Hypothalamus (tissue), 51 donors: ENCODE measurements at regions not wholly inside any gene's neighbourhood (a gene's known extent, or its start where the extent isn't known, plus 50 kb on each side); places are given as distances from the start of the nearest gene placed in this dataset.
"Not testable (repeated sequence)": the region's sequence is repeated elsewhere in the genome, so short reads cannot be mapped to it uniquely, and the experiment has no call there.

ENCODE experiments used
- DNase-seq, 51 donors: peaks; one replicate each; lab custom pipeline; 2025; lab: John Stamatoyannopoulos, UW

DNA sequence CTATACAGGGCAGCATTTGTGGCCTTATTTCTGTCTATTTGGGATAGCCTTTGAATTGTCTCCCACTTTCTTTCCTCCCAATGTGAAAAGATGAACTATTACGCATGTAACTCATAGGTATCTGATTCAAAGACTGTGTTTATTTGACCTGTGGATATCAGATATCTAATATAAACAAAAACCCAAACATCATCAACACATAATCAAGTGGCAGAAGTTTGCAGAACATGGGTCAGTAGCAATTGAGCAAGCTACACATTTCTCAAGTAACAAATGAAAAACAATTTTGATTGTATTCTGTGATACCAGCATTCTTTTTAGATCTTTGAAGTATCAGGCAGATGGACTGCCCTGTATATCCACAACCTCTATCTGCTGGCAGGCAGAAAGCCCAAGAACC, 490.5 kb upstream of the ADGRL2 start:
- no peak for DNase-seq

DNA sequence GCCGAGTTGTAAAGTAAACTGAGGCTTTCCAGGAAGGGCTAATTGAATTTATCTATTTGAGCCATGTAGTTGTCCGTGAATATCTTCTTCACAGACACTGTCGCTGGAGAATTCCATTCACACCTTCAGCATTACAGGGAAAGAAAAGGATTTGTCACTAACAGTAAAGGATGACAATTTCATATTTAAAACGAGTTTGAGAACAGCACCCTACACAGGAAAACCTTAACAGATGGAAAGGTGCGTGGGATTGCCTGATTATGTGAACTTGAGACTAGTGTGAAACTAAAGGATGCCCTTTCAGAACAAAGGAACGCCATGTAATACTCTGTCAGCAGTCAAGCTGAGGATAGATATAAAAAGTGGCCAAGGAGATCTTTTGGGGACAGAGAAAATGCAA, 492.5 kb upstream of the ADGRL2 start:
- DNase-seq: no peak

DNA sequence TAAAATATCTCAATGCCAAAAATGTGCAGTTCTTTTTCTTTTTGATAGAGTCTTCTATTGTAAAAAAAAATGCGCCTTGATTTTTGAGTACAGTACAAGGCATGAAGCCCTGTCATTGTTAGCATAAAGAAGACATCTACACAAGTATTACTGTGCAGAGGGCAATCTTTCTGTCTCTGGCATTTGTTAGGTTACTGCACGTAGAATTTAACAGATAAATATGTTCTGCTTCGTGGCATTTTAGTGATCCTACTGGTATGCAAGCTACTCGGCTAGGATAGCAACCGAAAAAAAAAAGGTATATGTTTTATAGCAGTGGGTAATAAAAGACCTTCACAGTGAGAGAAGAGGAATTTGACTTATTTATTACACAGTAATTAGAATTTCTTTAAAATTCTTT, 492.9 kb upstream of the ADGRL2 start:
- no peak for DNase-seq

DNA sequence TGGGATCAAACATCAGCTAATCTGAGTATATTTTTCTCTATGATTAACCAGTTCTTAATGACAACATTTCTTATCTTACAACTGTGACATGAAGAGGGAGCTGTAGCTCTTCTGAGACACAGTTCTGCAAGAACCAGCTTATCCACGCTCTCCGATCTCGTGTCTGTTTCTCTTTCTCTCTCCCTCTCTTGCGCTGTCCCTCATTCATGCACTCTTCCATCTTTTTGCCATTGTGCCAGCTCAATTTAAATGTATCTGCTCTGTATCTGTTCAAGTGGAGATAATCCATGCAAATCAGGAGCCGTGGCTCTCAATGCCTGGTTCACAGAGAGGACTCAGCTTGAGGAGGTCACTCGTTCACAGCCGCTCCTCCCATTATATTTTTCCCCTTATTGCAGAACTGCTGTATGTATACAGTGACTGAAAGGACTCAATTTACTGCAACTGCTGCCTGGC, 494.7 kb upstream of the ADGRL2 start:
- DNase-seq: peak in 13 of 51 donors; percentile 1 to 48 (median 5)

DNA sequence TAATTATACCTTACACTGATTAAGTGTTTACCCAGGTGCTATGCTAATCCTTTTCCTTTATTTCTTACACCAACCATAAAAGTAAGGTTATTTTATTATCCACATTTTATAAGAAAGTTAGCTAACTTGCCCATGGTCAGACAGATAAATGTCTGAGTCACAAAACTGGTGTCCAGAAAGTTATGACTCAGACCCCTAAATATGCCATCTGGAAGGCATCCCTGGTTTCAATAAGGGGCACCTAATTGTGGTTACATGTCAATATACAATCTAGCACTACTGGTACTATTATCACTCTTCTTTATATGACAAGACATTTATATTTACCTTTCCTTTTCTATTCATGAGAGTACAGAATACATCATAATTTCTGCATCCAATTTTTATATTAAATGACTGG, 496.5 kb upstream of the ADGRL2 start:
- no peak for DNase-seq

DNA sequence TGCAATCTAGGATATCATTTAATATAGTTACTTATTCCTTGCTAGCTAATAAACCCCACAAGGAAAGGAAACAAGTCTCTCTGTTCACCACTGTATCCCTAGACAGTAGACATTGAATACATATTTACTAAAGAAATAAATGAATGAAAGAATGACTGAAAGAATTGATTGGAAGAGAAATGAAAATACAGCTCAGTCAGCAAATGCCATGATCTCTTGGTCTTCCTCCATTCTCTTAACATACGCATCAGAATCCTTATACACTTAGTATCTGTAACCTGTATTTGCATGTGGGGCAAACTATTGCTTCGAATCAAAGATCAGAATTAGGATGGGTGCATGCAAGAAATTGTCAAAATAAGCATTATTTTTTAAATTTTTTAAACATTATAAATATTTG, 500.8 kb upstream of the ADGRL2 start:
- no peak for DNase-seq

DNA sequence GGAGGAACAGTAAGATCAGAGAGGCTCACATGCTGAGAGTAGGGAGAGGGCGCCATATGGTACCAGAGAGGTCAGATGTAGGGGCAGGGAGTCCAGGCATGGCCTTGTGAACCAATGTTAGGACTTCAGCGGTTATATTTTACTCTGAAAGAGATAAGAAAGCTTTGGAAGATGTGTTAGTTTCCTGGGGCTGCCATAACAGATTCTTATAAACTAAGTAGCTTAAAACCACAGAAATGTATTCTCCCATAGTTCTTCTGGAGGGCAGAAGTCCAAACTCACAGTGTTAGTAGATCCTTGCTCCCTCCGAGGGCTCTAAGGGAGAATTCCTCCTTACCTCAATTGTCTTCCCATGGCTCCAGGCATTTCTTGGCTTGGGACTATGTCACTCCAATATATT, 502.5 kb upstream of the ADGRL2 start:
- DNase-seq: no peak

DNA sequence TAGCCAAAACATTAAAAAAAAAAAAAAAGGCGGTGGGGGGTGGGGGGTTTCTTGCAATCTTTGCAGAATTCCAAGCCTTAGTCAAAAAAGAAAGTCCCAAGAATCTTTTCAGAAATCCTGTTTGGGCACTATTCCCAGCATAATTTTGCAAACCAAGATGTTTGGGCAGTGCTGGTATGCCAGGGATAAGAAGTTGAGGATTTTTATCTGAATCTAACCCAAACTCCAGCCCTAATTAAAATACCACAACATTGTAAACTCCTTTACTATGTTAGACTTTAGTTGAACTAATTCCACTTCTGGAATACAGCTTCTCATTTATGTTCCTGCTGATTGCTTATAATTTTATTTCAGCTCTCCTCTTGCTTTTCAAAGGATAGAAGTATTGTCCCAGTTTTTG, 504.1 kb upstream of the ADGRL2 start:
- no peak for DNase-seq

DNA sequence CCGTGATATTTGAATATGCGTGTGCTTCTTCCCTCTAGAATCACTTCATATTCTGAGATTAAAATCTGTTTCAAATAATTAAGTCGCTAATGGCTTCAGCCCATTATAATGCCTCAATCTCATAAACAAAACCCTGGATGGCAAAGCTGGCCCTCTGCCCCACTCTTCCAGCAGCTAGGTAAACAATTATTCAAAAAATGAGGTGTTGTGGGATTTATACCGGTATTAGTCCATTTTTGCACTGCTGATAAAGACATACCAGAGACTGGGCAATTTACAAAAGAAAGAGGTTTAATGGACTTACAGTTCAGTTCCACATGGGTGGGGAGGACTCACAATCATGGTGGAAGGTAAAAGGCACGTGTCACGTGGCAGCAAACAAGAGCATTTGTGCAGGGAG, 510.4 kb upstream of the ADGRL2 start:
- DNase-seq: no peak

DNA sequence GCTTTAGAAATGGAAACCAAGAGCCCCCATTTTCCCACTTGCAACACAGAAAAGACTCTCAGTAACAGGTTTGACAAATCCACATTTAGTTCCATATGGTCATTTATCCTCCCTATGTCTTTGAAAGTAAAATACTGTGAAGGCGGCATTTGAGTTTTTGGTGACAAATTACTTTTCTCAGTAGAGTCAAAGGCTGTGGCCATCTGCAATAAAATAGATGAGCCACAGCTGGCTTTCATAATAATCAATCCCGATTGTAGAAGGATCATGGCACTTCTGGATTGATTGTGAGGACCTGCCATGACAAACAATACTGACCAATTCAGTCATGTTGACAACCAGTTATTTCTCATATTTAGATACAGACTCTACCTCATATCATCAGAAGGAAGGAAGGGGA, 512.0 kb upstream of the ADGRL2 start:
- DNase-seq: no peak

DNA sequence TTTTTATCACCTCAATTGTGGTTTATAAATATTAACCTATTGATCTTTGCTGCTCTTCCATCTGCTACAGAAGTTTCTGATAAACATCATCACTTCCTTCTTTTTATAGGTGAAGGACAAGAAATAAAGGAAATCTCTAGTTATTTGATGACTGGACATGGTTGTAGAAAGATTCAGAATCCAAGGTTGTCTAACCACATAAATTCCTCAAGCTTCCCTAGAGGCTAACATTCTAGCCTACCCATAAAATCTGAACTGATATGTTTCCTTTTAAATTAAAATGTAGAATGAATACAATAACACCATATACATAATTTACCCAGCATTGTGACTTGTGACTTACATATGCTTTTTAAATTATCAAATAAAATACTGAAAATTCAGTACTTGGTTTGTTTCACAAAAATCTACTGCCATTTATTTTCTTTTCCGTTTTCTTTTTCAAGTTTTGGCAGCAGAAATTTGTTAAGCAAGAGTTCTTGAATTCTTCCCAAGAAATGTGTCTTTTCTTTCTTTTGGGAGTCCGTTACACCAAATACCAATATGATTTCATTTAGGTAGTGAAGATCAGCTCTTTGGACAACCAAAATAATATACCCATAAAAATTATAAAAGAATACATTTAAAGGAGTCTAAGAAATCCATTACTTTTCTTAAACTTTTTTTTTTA, 513.2 kb upstream of the ADGRL2 start:
- DNase-seq: no peak

DNA sequence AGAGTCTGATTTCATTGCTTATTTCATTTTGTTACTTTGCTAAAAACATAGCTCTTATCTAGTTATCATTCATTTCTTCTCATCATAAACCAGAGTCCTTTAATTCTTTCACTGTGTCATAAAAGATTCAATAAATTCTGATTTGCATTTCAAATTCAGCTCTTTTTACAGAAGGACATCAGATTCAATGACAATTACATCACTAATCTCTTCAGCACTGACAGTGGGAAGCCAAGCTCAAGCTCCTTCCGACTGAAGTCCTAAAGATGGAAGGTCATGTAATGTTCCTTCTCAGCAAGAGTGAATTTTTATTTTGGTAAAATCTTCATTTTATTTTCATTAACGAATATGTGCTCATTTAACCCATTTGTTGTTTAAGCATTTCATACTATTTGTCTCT, 530.7 kb upstream of the ADGRL2 start:
- DNase-seq: no peak

DNA sequence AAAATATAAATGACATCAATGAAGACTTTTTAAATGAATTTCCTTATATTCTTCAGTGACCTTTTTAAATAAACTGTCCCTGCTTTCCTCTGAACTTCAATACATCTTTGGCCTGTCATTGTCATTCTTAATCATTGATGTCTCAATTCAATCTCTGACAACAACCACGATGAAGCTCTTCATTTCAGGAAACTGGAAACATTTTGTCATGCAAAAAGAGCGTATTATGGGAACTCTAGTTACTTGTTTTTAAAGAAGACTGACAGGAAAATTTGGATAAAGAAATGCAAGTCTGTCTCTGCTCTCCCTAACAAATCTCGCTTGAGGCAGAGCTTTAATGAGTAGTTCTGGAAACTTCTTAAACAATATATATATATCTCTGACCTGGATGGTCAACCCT, 535.8 kb upstream of the ADGRL2 start:
- no peak for DNase-seq

DNA sequence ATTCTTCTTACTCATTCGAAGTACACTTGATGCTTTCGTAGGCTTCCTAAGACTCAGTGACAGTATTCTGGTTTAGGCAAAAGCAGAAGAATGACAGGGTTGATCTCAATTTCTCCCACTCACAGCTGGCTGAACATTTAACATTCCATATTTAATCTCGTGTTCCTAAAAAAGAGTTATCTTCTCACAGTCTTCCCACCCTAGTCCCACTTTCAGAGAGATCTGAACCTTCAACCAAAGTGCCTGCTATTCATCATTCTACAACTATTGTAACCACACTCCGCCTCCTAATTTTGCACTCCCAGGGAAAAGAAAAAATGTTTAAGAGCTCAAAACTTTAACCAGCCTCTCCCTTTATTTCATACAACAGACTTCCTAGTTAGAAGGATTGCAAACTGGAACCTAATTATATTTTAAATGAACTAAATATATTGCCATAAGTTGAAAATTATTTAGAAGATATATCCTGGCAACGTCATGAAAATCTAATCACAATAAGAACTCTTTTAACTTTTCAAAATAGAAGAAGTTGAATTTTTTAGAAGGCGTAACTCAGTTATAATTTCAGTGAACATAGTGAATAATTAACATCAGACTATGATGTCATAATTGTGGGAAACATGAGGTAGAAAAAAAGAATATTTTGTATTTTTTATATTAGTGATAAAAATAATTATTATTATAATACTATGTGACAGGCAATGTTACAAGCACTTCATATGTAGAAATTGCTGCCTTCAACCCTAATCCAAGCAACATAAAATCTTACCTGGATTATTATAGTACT, 540.9 kb upstream of the ADGRL2 start:
- no peak for DNase-seq

DNA sequence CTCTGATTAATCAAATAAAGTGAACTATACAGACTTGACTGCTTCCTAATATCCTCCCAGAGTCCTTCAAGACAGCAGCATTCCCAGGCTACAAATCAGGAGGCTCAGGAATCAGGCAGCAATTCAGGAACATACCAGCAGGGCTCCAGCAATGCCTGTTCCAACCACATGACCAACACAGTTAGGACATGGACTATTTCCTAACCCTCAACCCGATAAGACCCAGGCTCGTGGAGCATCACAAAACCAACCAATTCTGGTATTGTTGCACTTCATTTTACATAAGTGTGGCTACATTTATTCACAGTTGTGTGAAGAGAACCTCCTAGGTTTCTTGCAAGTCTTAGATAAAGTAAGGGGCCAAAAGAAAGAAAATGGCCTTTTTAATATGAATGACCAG, 546.2 kb upstream of the ADGRL2 start:
- DNase-seq: no peak

DNA sequence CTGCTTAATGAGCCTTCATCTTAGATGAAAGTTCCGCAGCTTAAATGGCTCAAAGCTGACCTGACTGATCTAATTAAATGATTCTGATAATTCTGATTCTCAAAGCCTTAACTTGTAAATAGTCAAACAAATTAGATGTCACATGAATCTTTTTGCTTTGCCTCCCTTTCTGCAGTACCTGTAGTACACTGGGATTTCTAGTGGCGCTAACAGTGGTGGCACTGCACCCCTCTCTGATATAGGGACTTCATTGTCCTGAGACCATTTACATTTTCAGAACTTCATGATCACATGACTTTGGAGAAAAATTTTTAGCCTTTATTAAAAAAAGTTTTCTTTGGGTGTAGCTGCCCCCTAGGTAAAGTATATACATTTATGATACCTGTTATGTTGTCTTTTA, 546.7 kb upstream of the ADGRL2 start:
- no peak for DNase-seq

DNA sequence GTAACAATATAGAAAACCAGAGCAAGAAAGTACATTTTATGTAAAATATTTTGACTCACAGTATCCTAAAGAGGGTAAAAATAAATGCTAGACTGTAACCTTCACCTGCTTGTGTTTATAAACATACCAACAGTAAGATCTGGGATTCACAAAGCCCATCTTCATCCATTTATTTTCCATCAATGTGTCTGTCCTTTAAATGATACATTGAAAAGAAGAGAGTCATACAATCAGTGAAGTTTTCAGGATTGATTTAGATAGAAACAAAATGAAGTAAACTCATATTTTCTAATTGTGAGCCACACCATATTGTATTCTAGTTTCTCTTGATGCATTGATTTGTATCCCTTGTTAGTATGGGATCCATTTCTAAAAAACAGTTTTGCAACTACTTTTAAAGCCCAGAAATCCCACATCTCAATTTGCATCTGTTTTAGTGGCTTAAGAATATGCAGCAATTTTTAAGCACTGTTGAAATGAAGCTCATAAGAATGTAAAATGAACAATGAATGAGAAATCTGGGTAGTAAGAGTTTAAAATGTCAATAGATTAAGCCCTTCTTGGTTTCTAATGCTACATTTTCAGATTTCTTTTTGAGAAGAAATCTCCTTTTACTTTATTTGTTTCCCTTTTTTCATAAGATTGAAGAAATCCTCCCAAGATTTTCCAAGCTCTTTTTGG, 548.1 kb upstream of the ADGRL2 start:
- DNase-seq: no peak

DNA sequence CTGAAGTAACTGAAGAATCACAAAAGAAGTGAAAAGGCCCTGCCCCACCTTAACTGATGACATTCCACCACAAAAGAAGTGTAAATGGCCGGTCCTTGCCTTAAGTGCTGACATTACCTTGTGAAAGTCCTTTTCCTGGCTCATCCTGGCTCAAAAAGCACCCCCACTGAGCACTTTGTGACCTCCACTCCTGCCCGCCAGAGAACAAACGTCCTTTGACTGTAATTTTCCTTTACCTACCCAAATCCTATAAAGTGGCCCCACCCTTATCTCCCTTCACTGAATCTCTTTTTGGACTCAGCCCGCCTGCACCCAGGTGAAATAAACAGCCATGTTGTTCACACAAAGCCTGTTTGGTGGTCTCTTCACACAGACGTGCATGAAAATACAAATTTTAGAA, 549.9 kb upstream of the ADGRL2 start:
- not testable (repeated sequence) for DNase-seq

DNA sequence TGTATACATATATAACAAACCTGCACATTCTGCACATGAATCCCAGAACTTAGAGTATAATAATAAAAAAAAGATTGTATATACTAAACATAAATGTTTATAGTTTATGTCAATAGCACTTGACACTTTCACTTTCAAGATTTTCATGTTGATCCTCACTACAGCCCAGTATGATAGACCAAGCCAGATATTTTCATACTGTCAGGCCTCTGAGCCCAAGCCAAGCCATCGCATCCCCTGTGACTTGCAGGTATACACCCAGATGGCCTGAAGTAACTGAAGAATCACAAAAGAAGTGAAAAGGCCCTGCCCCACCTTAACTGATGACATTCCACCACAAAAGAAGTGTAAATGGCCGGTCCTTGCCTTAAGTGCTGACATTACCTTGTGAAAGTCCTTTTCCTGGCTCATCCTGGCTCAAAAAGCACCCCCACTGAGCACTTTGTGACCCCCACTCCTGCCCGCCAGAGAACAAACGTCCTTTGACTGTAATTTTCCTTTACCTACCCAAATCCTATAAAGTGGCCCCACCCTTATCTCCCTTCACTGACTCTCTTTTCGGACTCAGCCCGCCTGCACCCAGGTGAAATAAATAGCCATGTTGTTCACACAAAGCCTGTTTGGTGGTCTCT, 555.5 kb upstream of the ADGRL2 start:
- DNase-seq: not testable (repeated sequence)

DNA sequence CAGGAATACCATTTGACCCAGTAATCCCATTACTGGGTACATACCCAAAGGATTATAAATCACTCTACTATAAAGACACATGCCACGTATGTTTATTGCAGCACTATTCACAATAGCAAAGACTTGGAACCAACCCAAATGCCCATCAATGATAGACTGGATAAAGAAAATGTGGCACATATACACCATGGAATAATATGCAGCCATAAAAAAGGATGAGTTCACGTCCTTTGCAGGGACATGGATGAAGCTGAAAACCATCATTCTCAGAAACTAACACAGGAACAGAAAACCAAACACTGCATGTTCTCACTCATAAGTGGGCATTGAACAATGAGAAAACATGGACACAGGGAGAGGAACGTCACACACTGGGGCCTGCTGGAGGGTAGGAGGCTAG, 556.1 kb upstream of the ADGRL2 start:
- not testable (repeated sequence) for DNase-seq

DNA sequence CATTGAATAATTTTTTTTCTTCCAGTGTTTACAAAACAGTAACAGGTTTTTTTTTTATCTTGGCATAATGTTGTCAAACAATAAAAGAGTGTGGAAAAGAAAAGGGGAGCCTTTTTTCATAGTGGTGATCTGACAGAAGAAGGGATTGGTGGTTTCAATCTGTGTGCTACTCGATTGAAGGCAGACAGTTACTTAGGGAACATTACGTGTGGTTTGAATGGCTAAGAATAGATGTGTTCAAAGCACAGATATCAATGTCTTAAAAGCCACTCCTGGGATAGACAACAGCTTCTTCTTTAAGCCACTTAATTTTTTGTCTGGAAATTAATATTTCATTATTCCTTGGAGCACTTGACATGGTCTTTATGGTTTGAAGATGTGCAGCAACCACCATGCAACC, 558.6 kb upstream of the ADGRL2 start:
- no peak for DNase-seq
